UCSD-AML1 (cell line): ENCODE measurements at regions not wholly inside any gene's neighbourhood (a gene's known extent, or its start where the extent isn't known, plus 50 kb on each side); places are given as distances from the start of the nearest gene placed in this dataset.

ENCODE experiments used
- DNase-seq: peaks from one replicate; lab custom pipeline; 2025; ENCODE audit not compliant: unreplicated experiment; lab: John Stamatoyannopoulos, UW

DNA sequence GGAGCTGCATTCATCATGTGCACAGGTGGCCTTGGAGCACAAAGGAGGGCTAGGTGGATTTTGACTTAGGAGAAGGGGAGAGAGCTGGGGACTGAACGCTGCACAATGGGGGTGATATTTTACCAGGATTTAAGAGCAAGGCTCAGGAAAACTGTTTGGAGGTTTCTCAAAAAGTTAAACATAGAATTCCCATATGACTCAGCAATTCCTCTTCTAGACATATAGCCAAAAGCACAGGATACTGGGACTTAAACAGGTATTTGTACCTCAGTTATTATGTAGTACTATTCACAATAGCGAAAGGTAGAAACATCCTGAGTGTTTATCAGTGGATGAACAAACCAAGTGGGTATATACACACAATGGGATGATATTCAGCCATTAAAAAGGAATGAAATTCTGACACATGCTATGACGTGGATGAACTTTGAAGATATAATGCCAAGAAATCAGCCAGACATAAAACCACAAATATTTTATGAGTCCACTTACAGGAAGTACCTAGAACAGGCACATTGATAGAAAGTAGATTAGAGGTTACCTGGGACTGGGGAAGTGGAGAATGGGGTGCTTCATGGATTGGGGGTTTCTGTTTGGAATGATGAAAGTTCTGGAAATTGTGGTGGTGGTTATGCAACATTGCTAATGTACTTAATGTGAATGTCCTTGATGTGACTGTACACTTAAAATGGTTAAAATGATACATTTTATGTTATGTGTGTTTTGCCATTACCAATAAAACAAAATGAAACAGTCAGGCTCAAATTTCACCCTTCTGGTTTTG lies 216.9 kb downstream of the HAUS1 start:
- no peak for DNase-seq

- no peak for DNase-seq
Observed at GRCh38 chr18:46321955-46322354, 217.8 kb downstream of the HAUS1 start.

DNA sequence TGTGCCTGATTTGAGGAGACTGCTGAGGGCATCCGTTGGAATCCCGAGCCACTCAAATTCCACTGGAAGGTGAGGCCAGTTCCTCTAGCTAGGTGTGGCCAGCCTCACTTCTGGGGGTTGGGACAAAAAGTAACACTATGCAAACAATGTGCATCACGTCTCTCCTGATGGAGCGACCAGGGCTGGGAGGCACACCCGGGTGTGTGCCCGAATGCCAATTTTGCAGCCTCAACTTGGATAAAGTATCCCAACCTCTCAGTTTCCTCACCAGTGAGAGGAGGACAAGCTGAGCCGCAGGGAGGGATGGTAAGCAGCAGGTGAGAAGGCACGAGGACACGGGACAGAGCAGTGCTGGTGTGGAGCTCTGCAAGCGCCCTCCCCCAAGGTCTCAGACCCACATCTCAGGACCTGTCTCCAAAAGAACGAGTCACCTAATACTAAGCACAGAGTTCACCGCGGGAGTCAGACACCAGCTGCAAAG lies 218.3 kb downstream of the HAUS1 start:
- no peak for DNase-seq

DNA sequence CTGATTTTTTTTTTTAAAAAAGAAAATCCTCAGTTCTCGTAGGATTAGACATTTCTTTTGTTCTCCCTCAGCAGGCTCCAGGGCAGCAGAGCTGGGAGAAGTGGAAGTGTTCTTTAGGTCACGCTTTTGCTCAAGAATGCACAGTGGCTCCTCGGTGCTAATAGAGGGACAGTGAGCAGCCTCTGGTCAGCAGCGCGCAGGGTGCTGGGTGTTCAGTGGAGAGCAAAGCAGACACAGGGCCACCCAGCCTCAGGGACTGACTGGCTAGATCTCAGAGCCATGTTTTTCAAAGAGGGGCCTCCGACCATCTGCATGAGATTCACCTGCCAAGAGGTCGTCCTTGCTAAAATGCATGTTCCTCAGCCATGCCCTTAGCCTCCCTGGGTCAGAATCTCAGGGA lies 218.8 kb downstream of the HAUS1 start:
- DNase-seq: no peak

DNA sequence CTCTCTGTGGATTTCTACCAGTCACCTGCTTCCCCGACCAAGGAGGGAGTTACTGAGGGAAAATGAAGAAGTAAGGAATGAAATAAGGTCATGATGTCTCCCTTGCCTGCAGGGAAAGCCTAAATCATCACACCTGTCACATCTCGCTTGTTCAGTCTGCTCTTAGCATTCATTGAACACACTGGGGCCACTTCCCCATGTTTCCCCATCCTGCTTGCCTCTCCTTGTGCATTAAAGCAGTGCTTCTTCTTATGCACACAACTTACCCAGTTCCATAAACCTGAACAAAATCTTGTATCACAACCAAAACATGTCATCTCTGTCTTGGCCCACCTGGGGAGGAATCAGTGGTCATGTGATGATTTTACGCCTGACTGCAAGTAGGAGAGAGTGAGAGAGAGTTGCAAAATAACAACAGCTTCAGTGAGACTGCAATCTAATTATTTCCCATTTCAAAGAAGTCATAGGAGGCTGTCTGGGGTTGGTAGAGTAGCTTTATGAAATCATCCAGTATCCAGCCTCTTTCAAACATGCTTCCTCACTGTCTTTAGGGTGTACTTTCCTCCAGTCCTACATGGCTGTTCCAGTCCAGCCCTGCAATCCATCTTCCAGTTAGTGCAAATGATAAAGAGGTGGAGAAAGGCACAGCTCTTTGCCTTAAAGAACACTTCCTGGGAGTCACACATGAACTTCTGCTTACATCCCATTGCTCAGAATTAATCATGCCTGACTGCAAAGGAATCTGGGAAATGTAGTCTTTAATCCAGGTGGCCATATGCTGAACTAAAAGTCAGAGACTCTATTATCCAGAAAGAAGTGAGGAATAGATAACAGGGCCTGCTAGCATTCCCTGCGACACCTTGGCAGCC lies 220.1 kb downstream of the HAUS1 start:
- no peak for DNase-seq

GRCh38 chr18:46325895-46326294 lies 221.7 kb downstream of the HAUS1 start:
- DNase-seq: no peak

DNA sequence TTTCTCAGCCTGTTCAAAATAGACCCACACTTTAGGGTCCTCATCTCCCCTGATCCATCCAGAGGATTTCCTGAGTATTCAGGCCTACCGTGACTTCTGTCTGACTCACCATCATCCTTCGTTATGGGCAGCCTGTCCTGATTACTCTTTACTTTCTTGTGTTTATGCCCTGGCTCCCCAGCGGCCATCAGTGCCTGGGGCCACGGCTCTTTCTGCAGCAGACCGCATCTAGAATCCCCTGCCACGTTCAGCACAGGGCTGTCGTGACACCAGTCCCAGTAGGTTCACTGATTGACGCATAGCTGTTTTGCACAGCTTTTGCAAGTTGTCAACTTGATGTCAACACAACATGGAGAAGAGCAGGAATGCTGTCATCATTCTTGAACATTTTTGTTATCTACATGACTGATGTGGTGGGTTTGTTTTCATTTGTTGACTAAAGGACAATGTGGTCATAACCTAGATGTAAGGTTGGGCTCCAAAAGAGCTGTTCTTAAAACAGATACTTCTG lies 225.6 kb downstream of the HAUS1 start:
- no peak for DNase-seq

DNA sequence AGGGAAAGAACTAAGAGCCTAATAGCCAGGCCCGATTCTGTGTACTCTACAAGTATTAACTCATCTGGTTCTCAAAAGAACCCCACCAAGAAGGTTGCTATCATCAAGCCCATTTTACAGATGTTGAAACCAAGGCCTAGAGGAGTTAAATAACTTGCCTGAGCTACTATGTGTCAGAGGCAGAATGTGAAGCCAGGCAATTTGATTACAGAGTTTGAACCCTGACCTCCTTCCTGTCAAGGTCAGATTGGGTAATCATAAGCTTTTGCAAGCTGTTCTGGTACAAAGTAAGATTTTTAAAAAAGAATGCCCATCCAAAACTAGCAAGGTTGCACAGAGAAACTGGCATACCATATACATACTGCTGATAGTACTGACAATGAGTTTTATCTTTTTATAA lies 227.1 kb downstream of the HAUS1 start:
- no peak for DNase-seq

GRCh38 chr18:46332286-46332801 lies 228.2 kb downstream of the HAUS1 start:
- no peak for DNase-seq

- DNase-seq: no peak
Observed at GRCh38 chr18:46332921-46333341, 228.7 kb downstream of the HAUS1 start.

DNA sequence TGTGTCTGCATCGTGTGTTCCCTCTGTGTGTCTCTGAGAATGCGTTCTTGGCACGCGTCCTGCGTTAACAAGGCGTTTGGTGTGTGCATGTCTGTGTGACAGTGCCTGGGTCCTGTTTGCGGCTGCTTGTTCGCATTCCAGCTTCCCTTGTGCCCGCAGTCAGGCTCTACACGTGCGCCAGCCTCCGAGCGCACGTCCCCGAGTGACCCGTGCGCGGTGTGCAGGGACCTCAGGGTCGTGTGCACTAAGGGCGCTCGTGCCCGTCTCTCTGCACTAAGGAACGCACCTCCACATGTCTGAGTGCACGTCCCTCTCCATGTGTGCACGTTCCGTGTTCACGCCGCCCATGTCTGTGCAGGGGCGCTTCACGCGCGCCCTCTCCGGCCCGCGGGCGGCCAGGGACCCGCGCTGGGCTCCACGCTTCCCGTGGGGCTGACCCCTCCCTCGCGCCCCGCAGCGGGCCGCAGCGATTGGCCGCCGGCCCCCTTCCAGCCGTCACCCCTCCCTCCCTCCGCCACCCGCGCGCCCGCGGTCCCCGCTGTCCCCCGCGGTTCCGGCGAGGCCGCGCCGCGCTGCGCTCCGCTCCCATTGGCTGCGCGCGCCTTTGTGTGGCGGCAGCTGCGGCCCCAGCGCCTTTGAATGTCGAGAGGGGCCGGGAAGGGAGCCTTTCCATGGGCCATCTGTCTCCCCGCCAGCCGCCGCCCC lies 229.4 kb downstream of the HAUS1 start:
- no peak for DNase-seq

DNA sequence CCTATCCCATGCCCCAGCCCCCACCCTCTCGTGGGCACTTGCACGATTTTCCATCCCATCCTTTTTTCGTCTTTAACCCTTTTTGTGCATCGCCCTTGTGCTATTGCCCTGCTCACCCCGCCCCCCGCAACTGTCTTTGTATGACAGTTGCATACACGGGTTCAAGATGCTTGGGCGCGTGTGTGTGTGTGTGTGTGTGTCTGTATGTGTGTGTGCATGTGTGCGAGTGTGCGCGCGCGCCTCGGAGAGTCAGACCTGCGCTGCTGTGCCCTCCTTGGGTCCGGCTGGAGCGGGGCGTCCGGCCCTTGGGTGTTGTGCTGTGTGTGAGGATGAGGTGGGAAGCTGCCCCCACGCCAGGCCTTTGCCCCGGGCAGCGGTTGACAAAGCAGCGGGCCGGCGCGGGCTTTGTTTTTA lies 230.7 kb downstream of the HAUS1 start:
- DNase-seq: no peak

DNA sequence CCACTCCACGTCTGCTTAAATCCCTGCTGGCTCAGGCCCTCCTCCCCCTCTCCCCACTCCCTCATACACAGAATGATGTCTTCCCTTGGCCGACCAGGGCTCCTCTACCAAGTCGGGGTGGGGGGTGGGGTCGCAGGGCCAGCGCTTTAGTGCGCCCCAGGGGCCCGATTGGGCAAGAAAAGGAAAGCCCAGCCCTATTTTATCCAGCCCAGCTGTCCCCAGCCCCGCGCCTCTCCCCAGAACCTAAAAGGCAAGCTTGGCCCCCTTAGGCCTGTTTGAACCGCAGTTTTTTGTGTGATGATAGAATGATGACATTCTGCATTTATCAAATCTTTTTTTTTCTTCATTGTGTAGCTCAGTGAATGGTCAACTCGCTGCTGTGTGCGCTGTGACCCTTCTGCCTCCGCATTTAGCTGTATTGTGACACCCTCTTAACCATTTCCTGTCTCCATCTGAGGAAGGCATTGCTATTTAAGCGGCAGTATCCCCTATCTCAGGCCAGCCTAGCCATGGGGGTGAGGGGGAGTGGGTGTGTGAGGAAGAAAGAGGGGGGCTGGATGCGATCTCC lies 231.4 kb downstream of the HAUS1 start:
- DNase-seq: no peak

- no peak for DNase-seq
Observed at GRCh38 chr18:46336278-46337111, 232.3 kb downstream of the HAUS1 start.

GRCh38 chr18:46337271-46337670 lies 233.1 kb downstream of the HAUS1 start:
- DNase-seq: no peak

GRCh38 chr18:46338205-46338604 lies 234.0 kb downstream of the HAUS1 start:
- DNase-seq: no peak

GRCh38 chr18:46338766-46339165 lies 234.6 kb downstream of the HAUS1 start:
- DNase-seq: peak; percentile 32

GRCh38 chr18:46340716-46341115 lies 236.5 kb downstream of the HAUS1 start:
- DNase-seq: no peak

DNA sequence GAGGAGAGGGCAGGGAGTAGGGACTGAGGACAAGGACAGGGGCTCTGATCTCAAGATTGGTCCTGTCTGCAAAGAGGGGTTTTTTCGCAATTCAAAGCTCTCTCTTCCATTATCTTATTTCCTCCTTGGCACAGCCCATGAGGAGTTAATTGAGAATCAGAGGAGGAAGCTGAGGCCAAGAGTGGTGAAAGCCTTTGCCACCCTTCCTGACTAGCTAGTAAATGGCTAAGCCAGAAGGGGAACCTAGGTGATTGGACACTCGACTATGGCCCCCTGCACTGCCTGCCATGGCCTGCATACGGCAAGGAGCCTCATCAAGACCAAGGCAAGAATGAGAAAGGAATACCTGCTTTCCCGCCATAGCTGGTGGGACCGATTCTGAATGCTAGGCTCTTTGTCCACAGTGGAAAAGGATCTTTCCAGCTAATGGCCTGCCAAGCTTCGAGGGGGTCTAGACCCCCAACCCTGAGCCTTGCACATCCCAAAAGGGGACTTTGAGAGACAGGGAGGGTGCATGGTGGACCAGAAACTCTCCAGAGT lies 237.9 kb downstream of the HAUS1 start:
- DNase-seq: peak; percentile 27
